Lower lobe of right lung (tissue), 2 donors: ENCODE measurements at regions not wholly inside any gene's neighbourhood (a gene's known extent, or its start where the extent isn't known, plus 50 kb on each side); places are given as distances from the start of the nearest gene placed in this dataset.

Experiments used
- ATAC-seq, 2 donors: fragments of 200-7000 bp; cut with Tn5 transposase; one replicate each; pipeline ENCODE4 v1.9.1; 2020 to 2022; ENCODE audit warnings: mild to moderate bottlenecking in 2 of 2, moderate library complexity in 2 of 2
- DNase-seq: peaks from one replicate; pipeline ENCODE4 v3.0.0-alpha.2; 2020
- H3K27ac ChIP-seq: fragments of 200-600 bp; one replicate; pipeline ENCODE4 v1.8.0; 2022
- H3K27me3 ChIP-seq: fragments of 200-600 bp; one replicate; pipeline ENCODE4 v1.8.0; 2022; ENCODE audit warnings: low read depth
- H3K36me3 ChIP-seq: fragments of 200-600 bp; one replicate; pipeline ENCODE4 v1.8.0; 2022; ENCODE audit warnings: mild to moderate bottlenecking
- H3K4me1 ChIP-seq: fragments of 200-600 bp; one replicate; pipeline ENCODE4 v1.8.0; 2022
- H3K4me3 ChIP-seq: fragments of 200-600 bp; one replicate; pipeline ENCODE4 v1.8.0; 2022; ENCODE audit warnings: mild to moderate bottlenecking
- H3K9me3 ChIP-seq: fragments of 200-600 bp; one replicate; pipeline ENCODE4 v1.8.0; 2022
- CTCF ChIP-seq: fragments of 200-600 bp; IDR thresholded peaks from one replicate; pipeline ENCODE4 v1.8.0; 2022; ENCODE audit warnings: antibody characterized with exemption, mild to moderate bottlenecking
- intact Hi-C: fragments of 100-400 bp; cut with DNase I; formaldehyde crosslinking; loops from one replicate; pipeline ENCODE4 v1.11.0; 2022
- donor health status: DM: no; HTN: yes; CAD: no; lungs with severe emphysema.

- no peaks in the 10 kb centered on the region for H3K4me1 ChIP-seq
- H3K9me3 ChIP-seq: peaks cover 10% of the 10 kb centered on the region
- no peak for TF ChIP-seq CTCF
- H3K36me3 ChIP-seq: no peaks in the 10 kb centered on the region
- no peak for ATAC-seq
- no peak overlapping the region for H3K4me3 ChIP-seq
- no peak overlapping the region for H3K27ac ChIP-seq
- DNase-seq: no peak
- no peaks in the 10 kb centered on the region for H3K27me3 ChIP-seq
- intact Hi-C loops: no loop called here
Measured at GRCh38 chr14:54039311-54039710, 82.7 kb upstream of the BMP4 start.

DNA sequence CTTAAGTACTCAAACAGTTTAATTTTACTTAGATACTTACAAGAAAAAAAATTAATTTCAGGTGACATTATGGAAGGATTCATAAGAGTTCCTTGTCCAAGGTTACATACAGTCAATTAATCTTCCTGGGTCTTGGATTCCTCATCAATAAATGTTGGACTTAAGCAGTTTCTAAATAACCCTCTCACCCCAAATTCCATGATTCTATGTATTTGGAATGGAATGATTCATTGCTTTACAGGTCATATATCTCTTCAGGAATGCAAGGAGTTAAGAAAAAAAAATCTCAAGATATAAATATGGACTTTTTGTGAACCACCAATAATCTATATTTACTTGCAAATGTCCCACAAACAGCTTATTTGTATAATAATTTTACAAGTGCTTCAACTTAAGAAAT is 84.2 kb upstream of the BMP4 start:
- no peaks in the 10 kb centered on the region for H3K36me3 ChIP-seq
- H3K27me3 ChIP-seq: no peaks in the 10 kb centered on the region
- H3K27ac ChIP-seq: no peak overlapping the region
- H3K4me3 ChIP-seq: no peak overlapping the region
- no peaks in the 10 kb centered on the region for H3K4me1 ChIP-seq
- DNase-seq (no peak), ATAC-seq (no peak)
- H3K9me3 ChIP-seq: peaks cover 1% of the 10 kb centered on the region
- intact Hi-C loops: no loop called here
- TF ChIP-seq CTCF: no peak

GRCh38 chr14:54046250-54046649 is 89.6 kb upstream of the BMP4 start:
- H3K4me3 ChIP-seq: no peak overlapping the region
- H3K27ac ChIP-seq: no peak overlapping the region
- ATAC-seq (no peak), DNase-seq (no peak)
- no peak for TF ChIP-seq CTCF
- no peaks in the 10 kb centered on the region for H3K9me3 ChIP-seq
- H3K36me3 ChIP-seq: no peaks in the 10 kb centered on the region
- no peaks in the 10 kb centered on the region for H3K4me1 ChIP-seq
- intact Hi-C loops: no loop called here
- no peaks in the 10 kb centered on the region for H3K27me3 ChIP-seq

GRCh38 chr14:54047645-54048308 is 91.2 kb upstream of the BMP4 start:
- Histone ChIP-seq H3K27me3 (no peaks in the 10 kb centered on the region), H3K4me3 (no peak overlapping the region), H3K4me1 (no peaks in the 10 kb centered on the region), H3K27ac (no peak overlapping the region), H3K9me3 (no peaks in the 10 kb centered on the region), H3K36me3 (no peaks in the 10 kb centered on the region)
- no peak for DNase-seq
- TF ChIP-seq CTCF: no peak
- ATAC-seq: no peak
- intact Hi-C loops: no loop called here

DNA sequence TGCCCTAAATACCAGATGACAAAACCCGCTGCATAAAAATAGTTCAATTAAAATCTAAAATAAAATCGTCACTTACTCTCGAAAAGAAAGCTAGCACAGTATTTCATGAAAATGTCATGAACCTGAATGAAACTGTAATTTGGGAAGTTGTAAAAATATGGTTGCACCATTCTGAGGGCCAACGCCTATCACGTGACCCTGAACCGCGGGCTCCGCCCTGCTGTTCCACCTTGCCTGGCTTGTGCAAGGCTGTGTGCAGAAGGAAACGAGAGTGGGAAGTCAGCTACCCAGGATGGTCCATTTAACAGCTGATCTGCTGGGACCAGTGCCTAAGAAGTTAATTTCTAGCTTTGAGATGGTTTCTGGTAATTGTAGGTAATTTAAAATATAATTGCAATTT is 91.7 kb upstream of the BMP4 start:
- H3K27me3 ChIP-seq: no peaks in the 10 kb centered on the region
- no peak for TF ChIP-seq CTCF
- H3K36me3 ChIP-seq: no peaks in the 10 kb centered on the region
- H3K4me1 ChIP-seq: no peaks in the 10 kb centered on the region
- DNase-seq (peak; percentile 43), ATAC-seq (peak in 1 of 2 donors; percentile 43)
- no peak overlapping the region for H3K4me3 ChIP-seq
- intact Hi-C loops: no loop called here
- no peak overlapping the region for H3K27ac ChIP-seq
- no peaks in the 10 kb centered on the region for H3K9me3 ChIP-seq

GRCh38 chr14:54048736-54049135 is 92.1 kb upstream of the BMP4 start:
- ATAC-seq: no peak
- no peak for TF ChIP-seq CTCF

More at GRCh38 chr14:54048736-54049135, 92.1 kb upstream of the BMP4 start:
- Histone ChIP-seq H3K27me3 (no peaks in the 10 kb centered on the region), H3K27ac (no peak overlapping the region), H3K4me1 (no peaks in the 10 kb centered on the region), H3K4me3 (no peak overlapping the region), H3K9me3 (no peaks in the 10 kb centered on the region), H3K36me3 (no peaks in the 10 kb centered on the region)
- intact Hi-C loops: no loop called here
- no peak for DNase-seq
